ENCODE measurements at regions not wholly inside any gene's neighbourhood (a gene's known extent, or its start where the extent isn't known, plus 50 kb on each side); places are given as distances from the start of the nearest gene placed in this dataset.

DNA sequence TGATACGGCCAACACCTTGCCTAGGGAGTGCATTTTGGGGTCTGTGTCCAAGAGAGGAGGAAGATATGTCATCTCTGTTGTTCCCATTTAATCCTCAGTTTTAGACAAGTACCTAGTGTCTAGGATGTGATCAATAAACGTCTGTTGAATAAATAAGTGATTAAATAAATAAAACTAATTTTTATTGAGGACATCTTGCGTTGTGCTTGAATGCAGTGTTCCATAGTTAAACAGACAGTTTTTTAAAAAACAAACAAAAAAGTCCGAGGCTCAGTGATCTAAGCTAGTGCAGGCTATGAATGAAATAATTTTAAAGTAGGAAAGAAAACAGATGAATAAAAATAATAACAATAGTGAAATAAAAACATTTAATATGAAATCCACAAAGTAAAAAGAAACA lies 283.0 kb upstream of the MAF start:
- no peak for TF ChIP-seq CTCF (conservative IDR thresholded peaks at IDR 0.05 in 1 of 2, IDR thresholded peaks at IDR 0.05 in 1 of 2; ENCODE audit: extremely low read depth in 1 of 2, insufficient read depth in 1 of 2, low read depth in 1 of 2, low read length in 2 of 2)
- no peak for TF ChIP-seq EZH2 (IDR thresholded peaks at IDR 0.05; ENCODE audit: borderline replicate concordance, low read length)
